ENCODE measurements at regions not wholly inside any gene's neighbourhood (a gene's known extent, or its start where the extent isn't known, plus 50 kb on each side); places are given as distances from the start of the nearest gene placed in this dataset.
"Not testable (repeated sequence)": the region's sequence is repeated elsewhere in the genome, so short reads cannot be mapped to it uniquely, and the experiment has no call there.

DNA sequence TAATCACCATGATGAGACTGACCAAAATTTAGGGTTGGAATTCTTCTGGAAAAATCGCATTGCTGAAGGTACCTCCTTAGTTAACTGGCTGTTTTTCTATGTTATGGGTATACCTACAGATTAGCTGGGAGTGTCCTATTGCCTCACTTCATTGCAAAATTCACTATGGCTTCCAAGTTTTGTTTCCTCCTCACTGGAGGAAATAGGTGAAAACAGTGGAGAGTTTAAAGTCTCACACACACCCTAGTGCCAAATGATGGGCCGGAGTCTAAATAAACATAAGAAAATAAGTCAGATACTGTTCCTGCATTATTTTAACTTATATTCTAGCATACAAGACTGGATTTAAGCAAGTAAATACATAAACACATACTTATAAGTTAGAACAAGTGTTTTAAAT, 98.2 kb downstream of the AHR start:
- no peak for DNase-seq (ENCODE audit: low read depth, low spot score)

DNA sequence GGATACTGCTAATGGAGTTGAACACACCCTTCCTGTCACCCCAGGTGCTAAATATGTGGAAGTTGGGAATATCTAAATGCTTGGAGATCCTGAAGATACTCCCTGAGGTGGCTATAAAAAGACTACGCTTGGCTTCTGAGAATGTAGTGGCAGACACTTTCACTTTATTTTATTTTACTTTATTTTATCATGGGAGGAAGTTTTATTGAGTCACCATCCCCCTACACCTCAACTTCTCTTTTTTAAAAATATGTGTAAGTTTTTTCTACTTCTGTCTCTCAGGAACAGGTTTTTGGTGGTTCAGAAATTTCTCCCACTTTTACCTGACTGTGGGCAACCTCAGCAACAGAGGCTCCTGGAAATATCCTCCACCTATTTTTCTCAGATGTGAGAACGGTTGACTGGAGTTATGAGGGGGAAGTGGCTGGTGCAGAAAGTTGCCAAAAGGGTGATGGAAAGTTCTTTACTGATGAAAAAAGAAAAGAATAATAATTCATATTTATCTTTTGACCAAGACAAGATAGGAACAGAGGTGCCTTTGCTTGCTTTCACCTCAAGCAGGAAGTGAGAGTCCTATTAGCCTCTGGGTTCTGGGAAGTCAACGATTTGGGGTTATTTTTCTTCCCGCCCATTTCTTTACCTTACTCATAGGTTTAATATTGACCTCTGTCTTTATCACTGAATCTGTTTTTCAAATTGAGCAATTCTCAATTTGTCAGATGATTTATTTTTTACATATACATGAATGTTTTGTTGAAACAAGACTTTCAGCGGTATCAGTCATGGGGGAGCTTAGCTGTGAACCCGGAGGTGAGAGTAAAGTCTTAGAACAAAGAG, 103.6 kb downstream of the AHR start:
- DNase-seq (ENCODE audit: low read depth, low spot score), result no peak

DNA sequence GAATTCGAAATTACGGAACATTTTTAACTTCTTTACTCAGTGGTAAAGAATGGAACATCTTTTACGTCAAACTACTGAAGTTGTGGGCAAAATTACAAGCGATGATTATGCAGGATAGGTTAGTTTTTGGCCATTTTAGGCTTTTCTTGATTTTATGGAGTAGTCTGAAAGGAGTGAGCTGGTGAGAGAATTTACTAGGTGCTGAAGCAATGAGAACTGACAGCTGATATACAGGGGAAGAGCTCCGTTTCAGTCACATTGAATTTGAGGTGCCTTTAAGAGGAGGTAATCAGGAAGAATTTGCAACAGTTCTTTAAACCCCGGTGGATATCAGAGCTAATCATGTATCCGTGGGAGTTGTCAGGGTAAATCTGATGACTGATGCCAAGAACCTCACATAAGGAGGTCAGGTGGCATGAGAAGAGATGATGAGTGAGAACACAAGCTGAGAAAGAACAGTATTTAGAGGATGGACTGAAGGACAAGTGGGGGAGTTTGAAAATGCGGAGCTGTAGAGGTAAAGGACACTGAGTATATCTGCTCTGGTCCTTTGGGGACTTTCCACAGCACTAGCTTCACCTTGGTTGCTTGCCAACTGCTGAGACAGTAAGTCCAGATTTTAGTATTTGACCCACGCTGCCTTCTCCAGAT, 104.3 kb downstream of the AHR start:
- DNase-seq (ENCODE audit: low read depth, low spot score), result no peak

DNA sequence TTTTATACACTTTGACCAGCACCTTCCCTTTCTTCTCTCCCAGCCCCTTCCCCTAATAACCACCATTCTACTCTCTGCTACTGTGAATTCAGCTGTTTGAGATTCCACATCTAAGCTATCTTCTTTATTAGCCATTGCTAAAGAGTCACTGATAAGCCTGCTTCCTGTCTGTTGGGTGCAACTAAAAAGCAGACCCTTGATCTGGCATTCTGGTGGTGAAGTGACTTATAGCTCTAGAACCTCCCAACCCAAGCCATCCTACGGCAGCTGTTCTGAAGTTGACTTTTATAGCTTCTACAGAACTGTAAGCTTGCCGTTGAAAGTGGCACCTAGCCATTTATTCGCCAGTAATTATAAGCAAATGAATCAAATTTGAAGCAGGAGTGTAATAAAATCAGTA, 105.6 kb downstream of the AHR start:
- DNase-seq (ENCODE audit: low read depth, low spot score), result no peak

DNA sequence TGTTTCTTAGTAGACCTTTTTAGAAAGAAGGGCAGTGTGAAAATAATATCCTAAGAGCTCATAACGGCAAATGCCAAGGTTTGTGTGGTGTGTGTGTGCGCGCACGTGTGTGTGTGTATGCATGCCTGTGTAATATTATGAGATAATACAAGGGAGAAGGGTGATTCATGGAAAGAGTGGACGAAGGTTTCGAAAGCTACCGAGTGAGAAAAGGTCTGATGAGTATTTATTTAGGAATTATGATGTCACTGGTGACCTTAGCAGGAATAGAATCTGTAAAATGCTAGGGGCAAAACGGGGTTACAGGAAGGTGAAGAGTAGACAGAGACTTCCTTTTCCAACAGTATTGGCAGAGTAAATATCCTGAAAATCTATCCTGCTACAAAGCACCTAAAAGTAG, 107.3 kb downstream of the AHR start:
- peak; percentile 36 for DNase-seq (ENCODE audit: low read depth, low spot score)

DNA sequence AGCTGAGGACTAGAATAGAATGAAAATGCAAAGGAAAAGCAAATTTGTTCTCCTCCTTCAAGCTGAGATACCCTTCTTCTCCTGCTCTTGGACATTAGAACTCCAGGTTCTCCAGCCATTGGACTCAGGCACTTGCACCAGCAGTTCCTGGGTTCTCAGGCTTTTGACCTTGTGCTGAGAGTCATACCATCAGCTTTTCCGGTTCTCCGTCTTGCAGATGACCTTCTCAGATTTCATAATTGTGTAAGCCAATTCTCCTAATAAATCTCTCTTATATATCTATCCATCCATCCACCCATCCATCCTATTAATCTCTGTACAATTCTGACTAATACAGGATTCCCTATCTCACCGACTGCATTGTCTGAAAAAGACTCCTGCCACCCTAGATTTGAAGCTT, 108.3 kb downstream of the AHR start:
- no peak for DNase-seq (ENCODE audit: low read depth, low spot score)

GRCh38 chr7:17407229-17407628, 108.8 kb downstream of the AHR start:
- no peak for DNase-seq (ENCODE audit: low read depth, low spot score)

GRCh38 chr7:17408245-17408903, 109.9 kb downstream of the AHR start:
- peak; percentile 67 for DNase-seq (ENCODE audit: low read depth, low spot score)

DNA sequence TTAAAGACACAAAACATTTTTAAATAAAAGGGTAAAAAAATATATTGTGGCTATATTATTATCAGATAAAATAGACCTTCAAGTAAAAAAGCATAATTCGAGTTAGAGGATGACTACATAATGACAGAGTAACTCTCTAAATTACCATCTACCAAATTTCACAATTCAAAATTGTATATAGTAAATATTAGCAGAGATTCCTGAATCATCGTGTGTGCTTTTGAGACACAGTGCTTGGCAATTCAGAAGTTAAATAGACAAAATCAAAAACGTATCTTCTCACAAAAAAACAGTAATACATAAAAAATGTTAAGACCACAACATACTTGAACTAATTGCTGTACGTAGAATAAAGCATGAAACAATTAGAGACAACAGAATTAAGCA, 110.4 kb downstream of the AHR start:
- no peak for DNase-seq (ENCODE audit: low read depth, low spot score)

GRCh38 chr7:17411922-17412321, 113.5 kb downstream of the AHR start:
- DNase-seq (ENCODE audit: low read depth, low spot score), result no peak

DNA sequence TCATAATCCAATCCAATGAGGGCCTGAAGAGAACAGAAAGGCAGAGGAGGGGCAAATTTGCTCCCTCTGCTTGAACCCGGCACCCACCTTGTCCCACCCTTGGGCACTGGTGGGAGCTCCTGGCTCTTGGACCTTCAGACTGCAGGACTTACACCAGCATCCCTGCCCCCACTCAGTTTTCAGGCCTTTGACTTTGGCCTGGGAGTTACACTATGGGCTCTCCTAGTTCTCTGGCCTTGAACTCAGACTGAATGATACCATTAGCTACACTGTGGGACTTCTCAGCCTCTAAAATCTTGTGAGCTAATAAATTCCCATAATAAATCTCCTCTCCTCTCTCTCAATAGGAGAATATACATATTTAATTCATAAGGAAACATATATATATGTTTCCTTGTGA, 114.4 kb downstream of the AHR start:
- DNase-seq (ENCODE audit: low read depth, low spot score), result no peak

GRCh38 chr7:17415955-17416354, 117.5 kb downstream of the AHR start:
- no peak for DNase-seq (ENCODE audit: low read depth, low spot score)

GRCh38 chr7:17420308-17421015, 122.0 kb downstream of the AHR start:
- DNase-seq (ENCODE audit: low read depth, low spot score), result not testable (repeated sequence)

DNA sequence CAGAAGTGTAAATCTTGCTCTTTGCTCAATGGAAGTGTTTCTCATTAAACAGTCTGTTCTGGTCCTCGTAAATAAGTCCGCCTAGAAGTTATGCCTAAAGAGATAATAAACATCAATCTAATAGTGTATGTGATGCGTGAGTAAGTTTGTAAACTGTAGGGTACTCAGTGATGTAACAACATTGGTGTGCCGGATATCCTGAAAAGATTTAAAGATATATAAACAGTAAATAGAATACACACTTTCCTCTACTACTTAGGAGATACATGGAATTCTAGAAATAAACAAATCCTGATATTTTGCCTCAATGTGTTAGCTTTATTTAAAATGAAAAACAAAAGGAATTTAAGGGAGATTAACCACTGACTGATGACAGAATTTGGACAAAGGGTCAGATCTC, 123.5 kb downstream of the AHR start:
- DNase-seq (ENCODE audit: low read depth, low spot score), result no peak

DNA sequence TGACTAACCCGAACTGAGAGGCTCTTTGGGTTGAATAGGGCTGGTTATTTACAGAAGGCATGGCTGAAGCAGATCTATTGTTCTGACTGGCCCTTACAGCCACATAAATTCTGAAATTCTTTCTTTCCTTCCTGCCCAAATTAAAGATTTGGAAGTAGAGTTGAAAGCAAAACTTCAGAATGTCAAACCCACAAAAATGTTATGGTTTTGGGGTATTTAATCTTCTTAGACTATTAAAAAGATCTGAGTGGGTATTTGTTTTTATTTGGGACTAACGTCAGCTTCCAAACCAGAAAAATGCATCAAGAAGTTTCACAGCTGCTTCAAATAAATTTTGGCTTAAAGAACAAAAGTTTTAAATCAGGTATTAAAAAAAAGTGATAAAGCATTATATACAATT, 124.5 kb downstream of the AHR start:
- no peak for DNase-seq (ENCODE audit: low read depth, low spot score)

- no peak for DNase-seq (ENCODE audit: low read depth, low spot score)
Measured at GRCh38 chr7:17427924-17428323, 129.5 kb downstream of the AHR start.

GRCh38 chr7:17429579-17429978, 131.1 kb downstream of the AHR start:
- DNase-seq (ENCODE audit: low read depth, low spot score), result no peak

GRCh38 chr7:17432793-17433192, 134.3 kb downstream of the AHR start:
- no peak for DNase-seq (ENCODE audit: low read depth, low spot score)

DNA sequence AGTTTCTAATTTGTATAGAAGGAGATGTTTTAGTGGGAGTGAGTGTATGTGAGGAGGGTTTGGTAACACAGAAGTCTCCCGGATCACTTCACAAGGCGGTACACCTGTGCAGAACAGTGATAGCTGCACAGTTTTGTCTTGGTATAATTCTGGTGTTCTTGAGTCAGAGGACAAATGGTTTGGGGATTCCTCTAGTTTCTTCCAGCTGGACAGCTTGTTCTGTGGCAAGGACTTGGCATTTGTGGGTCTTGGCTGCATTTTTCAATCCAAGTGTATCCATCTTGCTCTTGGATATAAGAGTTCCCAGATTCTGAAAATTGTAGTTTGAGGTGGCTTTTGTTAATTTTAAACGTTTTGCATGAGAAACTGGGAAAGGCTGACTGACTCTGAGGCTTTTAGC, 135.7 kb downstream of the AHR start:
- no peak for DNase-seq (ENCODE audit: low read depth, low spot score)

GRCh38 chr7:17434841-17435692, 136.6 kb downstream of the AHR start:
- no peak for DNase-seq (ENCODE audit: low read depth, low spot score)

DNA sequence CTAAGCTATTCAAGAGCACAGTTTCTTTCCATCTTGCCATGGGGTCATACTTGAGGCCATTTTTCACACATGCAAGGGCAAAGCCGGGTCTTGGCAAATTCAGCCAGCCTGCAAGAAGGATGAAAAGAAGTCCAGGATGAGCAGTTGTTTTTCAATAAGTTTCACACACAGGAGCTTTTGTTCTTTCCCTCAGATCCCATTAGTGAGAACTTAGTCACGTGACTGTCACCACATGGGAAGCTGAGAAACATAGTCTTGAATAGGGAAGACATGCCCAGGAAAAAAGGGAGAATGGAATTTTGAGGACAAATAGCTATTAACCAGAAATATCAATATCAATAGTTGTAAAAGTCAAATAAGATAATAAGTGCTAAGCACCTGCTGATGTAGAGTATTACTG, 137.7 kb downstream of the AHR start:
- no peak for DNase-seq (ENCODE audit: low read depth, low spot score)

Data from smooth muscle cell of the brain vasculature (primary cell).